ENCODE measurements at regions not wholly inside any gene's neighbourhood (a gene's known extent, or its start where the extent isn't known, plus 50 kb on each side); places are given as distances from the start of the nearest gene placed in this dataset.

GRCh38 chr15:93987068-93987467 lies 244.3 kb upstream of the MCTP2 start:
- CTCF ChIA-PET, result no interaction called here
- DNase-seq (ENCODE audit: extremely low spot score), result no peak
- no peak for TF ChIP-seq CTCF (IDR thresholded peaks at IDR 0.05; ENCODE audit: control extremely low read depth, extremely low read depth, low read depth, missing control alignments)
- POLR2A ChIA-PET, result no interaction called here

- TF ChIP-seq CTCF (IDR thresholded peaks at IDR 0.05; ENCODE audit: control extremely low read depth, extremely low read depth, low read depth, missing control alignments), result no peak
- ChIA-PET CTCF (interaction anchor here (1.3 kb wide), 1 partner anchor 10 kb away, joined by 4 read pairs; no protein-coding TSS in a partner anchor), POLR2A (no interaction called here)
- DNase-seq (ENCODE audit: extremely low spot score), result no peak
Observed at GRCh38 chr15:93986400-93986984, 244.9 kb upstream of the MCTP2 start.

DNA sequence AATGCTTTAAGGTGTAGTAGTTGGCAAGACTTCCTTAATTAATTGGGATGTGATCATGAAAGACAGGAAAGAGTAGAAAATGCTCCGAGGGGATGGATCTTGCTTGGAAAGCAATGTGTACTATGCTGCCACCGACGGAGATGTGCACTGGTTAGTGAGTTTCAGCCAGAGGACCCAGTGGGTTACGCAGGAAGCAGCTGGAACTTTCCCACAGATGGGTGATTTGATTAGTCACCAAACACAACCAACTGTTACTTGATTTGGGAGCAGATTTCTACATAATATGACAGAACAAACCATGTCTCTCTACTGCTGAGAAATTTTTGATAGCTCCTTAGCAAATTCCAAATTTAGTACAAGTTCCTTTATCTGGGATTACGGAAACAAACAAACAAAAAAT lies 245.4 kb upstream of the MCTP2 start:
- TF ChIP-seq CTCF (IDR thresholded peaks at IDR 0.05; ENCODE audit: control extremely low read depth, extremely low read depth, low read depth, missing control alignments), result no peak
- DNase-seq (ENCODE audit: extremely low spot score), result no peak
- ChIA-PET CTCF (interaction anchor here (1.3 kb wide), 1 partner anchor 10 kb away, joined by 4 read pairs; no protein-coding TSS in a partner anchor), POLR2A (no interaction called here)

- POLR2A ChIA-PET, result no interaction called here
- no peak for TF ChIP-seq CTCF (IDR thresholded peaks at IDR 0.05; ENCODE audit: control extremely low read depth, extremely low read depth, low read depth, missing control alignments)
- no peak for DNase-seq (ENCODE audit: extremely low spot score)
- CTCF ChIA-PET, result interaction anchor here (1.3 kb wide), 1 partner anchor 9 kb away, joined by 4 read pairs; no protein-coding TSS in a partner anchor
Observed at GRCh38 chr15:93985176-93985575, 246.2 kb upstream of the MCTP2 start.

- POLR2A ChIA-PET, result no interaction called here
- TF ChIP-seq CTCF (IDR thresholded peaks at IDR 0.05; ENCODE audit: control extremely low read depth, extremely low read depth, low read depth, missing control alignments), result no peak
- CTCF ChIA-PET, result no interaction called here
- no peak for DNase-seq (ENCODE audit: extremely low spot score)
Observed at GRCh38 chr15:93983526-93983925, 247.8 kb upstream of the MCTP2 start.

DNA sequence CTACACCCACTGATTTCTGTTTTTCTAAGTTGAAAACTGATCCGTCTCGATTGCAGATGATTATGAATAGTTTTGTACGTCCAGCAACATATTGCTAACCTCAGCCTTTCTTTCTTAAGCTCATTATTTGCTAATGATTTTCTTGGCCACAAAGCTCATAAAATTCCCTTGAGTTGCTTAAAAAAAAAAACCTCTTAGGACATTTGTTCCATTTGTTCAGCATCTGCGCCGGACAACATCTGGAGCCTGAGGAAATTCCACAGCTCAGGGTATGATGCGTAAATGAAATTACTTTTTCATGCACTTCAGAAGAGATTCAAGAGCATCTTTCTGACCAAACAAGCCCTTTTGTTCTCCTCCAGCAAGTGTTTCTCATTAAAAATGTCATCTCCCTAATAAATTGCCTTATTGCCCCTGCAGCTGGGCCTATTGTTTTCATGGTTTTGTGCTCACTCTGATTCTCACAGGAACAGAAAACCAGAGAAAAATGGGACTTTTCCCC lies 249.1 kb upstream of the MCTP2 start:
- ChIA-PET CTCF (interaction anchor here (1.6 kb wide), 1 partner anchor 14 kb away, joined by 6 read pairs; no protein-coding TSS in a partner anchor), POLR2A (no interaction called here)
- no peak for DNase-seq (ENCODE audit: extremely low spot score)
- no peak for TF ChIP-seq CTCF (IDR thresholded peaks at IDR 0.05; ENCODE audit: control extremely low read depth, extremely low read depth, low read depth, missing control alignments)

Measured in GM10248 (cell line).